RWPE1 (cell line): ENCODE measurements at regions not wholly inside any gene's neighbourhood (a gene's known extent, or its start where the extent isn't known, plus 50 kb on each side); places are given as distances from the start of the nearest gene placed in this dataset.
"Not testable (repeated sequence)": the region's sequence is repeated elsewhere in the genome, so short reads cannot be mapped to it uniquely, and the experiment has no call there.

ENCODE experiments used
- CTCF ChIA-PET: fragments of 350-600 bp; sonication (Branson Sonifier 250); formaldehyde crosslinking; extraction: SDS; loops from one replicate; lab custom pipeline; 2021; lab: Yijun Ruan, JAX
- POLR2A ChIA-PET: fragments of 400-600 bp; formaldehyde crosslinking; extraction: SDS; loops from one replicate; lab custom pipeline; 2020; ENCODE audit warnings: antibody characterized with exemption; ENCODE audit not compliant: low non-redundant PET; lab: Yijun Ruan, JAX
- DNase-seq: peaks from one replicate; pipeline ENCODE4 v3.0.0; 2012; ENCODE audit warnings: low spot score
- H3K27ac ChIP-seq: fragments of 450-650 bp; 2 replicates; pipeline ENCODE4 v1.5.1; 2017
- CTCF ChIP-seq: fragments of 450-650 bp; conservative IDR thresholded peaks from 2 replicates; pipeline ENCODE4 v1.5.1; 2017; ENCODE audit warnings: low read depth, mild to moderate bottlenecking

- POLR2A ChIA-PET = no interaction called here
- no peak for DNase-seq
- CTCF ChIA-PET = interaction anchor here (0.8 kb wide), 1 partner anchor 198 kb away, joined by 3 read pairs; no protein-coding TSS in a partner anchor
- H3K27ac ChIP-seq = no peak overlapping the region
- TF ChIP-seq CTCF = no peak
Measured at GRCh38 chr18:34321066-34321465, 96.4 kb upstream of the NOL4 start.

GRCh38 chr18:34322365-34323289, 97.9 kb upstream of the NOL4 start:
- no peak for DNase-seq
- no peak overlapping the region for H3K27ac ChIP-seq
- CTCF ChIA-PET = interaction anchor here (0.7 kb wide), 1 partner anchor 46 kb away, joined by 3 read pairs; no protein-coding TSS in a partner anchor
- POLR2A ChIA-PET = no interaction called here
- peak; percentile 42 for TF ChIP-seq CTCF

GRCh38 chr18:34329840-34330239, 105.1 kb upstream of the NOL4 start:
- POLR2A ChIA-PET = no interaction called here
- no peak for TF ChIP-seq CTCF
- no peak for DNase-seq
- no peak overlapping the region for H3K27ac ChIP-seq
- CTCF ChIA-PET = no interaction called here

GRCh38 chr18:34330308-34330707, 105.6 kb upstream of the NOL4 start:
- no peak for TF ChIP-seq CTCF
- ChIA-PET CTCF (no interaction called here), POLR2A (no interaction called here)
- no peak for DNase-seq
- H3K27ac ChIP-seq = no peak overlapping the region

- DNase-seq, H3K27ac ChIP-seq, CTCF ChIA-PET, POLR2A ChIA-PET: not testable (repeated sequence)
Measured at GRCh38 chr18:34330907-34331306, 106.2 kb upstream of the NOL4 start.

GRCh38 chr18:34331343-34331742, 106.6 kb upstream of the NOL4 start:
- POLR2A ChIA-PET, DNase-seq, H3K27ac ChIP-seq, CTCF ChIA-PET: not testable (repeated sequence)

GRCh38 chr18:34339155-34339554, 114.4 kb upstream of the NOL4 start:
- ChIA-PET POLR2A (no interaction called here), CTCF (no interaction called here)
- TF ChIP-seq CTCF = no peak
- no peak for DNase-seq
- no peak overlapping the region for H3K27ac ChIP-seq
